NCI-H748 (cell line): ENCODE measurements at regions not wholly inside any gene's neighbourhood (a gene's known extent, or its start where the extent isn't known, plus 50 kb on each side); places are given as distances from the start of the nearest gene placed in this dataset.

ENCODE experiments used
- DNase-seq: peaks from one replicate; lab custom pipeline; 2025; ENCODE audit not compliant: unreplicated experiment; lab: John Stamatoyannopoulos, UW

DNA sequence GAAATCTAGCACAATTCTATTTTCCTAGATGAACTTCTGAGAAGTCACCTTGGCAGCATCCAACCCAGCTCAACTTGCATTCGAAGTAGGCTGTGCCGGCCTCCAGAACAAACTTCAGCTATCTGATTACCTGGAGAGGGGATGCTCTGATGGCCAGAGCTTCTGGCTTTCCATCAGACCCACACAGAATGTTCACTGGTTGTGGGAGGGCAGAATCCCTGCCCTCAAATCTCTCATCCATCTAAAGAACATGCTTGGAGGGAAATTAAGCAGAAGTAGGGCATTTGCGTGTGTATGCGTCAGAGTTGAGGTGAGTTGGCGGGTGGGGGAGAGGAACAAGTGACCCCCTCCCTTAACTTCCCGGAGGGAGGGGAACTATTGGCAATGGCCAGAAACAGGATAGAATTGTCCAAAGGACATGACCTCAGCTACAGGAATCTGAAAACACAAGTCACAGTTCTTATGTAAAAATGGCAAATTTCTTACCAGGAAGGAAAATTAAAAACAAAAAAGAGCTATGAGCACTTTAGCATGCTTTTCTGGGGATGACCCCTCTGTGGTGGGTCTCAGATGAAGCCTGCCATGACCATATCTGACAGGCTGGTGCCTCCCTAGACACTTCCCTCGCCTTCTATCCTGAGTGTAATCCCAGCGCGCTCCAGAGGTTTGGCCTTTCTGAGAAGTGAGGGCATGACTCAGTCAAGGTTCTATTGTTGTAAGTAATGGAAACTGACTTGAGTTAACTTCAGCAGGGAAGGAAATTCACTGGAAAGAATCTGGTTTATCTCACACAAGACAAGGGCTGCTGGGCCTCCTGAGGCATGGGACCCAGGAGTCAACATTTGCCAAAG is 278.8 kb downstream of the RPS24 start:
- DNase-seq: no peak

DNA sequence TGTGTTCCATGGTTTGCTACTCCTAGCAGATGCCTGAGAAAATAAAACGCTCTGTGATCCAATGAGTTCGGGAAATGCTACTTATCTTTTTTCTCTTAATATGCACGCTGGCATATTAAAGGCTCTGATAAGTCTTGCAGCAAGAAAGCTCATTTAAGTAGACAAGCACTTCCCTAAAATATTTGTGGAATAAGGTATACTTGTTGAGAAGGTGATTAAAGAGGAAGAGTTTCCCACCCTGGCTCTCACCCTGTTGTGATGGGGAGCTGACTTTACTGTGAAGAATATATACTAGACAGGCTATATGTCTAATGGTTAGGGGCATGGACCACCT is 279.4 kb downstream of the RPS24 start:
- no peak for DNase-seq

DNA sequence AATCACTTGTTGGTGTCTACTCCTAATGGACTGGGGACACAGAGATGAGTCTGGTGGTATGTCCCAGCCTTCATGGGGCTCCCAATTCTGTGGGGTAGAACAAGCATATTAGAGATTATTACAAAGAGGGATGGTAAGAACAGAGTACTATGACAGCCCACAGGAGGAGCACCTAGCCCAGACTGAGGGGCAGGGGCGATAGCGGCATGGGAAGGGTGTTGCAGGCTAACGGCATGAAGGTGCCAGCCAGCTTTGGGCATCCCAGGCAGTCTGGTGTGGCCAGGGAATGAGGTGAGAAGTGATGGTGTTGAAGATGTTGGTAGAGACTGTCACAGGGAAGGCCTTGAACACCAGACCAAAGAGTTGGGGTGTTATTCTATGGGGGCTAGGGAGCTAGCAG is 280.0 kb downstream of the RPS24 start:
- no peak for DNase-seq

DNA sequence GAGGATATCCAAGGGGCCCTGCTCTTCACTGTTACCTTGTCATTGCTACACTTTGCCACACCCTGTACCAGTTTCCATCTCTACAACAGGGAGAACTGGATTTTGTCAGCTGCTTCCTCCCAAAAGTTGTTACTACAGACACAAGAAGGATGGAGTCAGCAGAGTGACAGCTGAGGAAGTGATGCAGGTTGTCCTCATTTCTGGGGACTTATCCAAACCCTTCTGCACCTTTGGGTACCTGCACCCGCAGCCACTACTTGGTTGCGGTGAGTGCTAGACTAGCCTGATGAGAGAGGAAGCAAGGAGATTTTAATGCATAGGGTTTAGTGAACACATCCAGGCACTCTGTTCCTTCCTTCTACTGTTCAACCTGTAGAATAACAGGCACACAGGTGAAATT is 281.0 kb downstream of the RPS24 start:
- no peak for DNase-seq

- DNase-seq: no peak
These were observed 282.8 kb downstream of the RPS24 start for GRCh38 chr10:78316451-78316931.

GRCh38 chr10:78318305-78318704 is 284.6 kb downstream of the RPS24 start:
- no peak for DNase-seq

DNA sequence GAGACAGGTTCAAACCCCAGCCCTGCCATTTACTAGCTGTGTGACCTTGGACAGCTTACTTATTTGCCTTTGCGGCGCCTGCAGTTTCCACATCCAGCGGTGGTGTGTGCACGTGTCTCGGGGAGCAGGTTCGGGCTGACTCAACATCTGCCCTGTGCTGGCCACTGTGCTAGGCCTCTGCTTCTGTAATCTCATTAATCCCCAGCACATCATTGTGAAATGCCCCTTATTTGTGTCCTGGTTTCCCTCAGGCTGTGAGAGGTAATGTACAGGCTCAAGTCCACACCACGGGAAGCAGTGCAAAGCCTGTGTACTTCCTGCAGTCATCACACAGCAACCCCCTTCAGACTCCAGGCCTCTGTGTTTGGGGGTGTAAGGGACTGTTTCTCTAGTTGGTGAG is 285.7 kb downstream of the RPS24 start:
- DNase-seq: no peak

DNA sequence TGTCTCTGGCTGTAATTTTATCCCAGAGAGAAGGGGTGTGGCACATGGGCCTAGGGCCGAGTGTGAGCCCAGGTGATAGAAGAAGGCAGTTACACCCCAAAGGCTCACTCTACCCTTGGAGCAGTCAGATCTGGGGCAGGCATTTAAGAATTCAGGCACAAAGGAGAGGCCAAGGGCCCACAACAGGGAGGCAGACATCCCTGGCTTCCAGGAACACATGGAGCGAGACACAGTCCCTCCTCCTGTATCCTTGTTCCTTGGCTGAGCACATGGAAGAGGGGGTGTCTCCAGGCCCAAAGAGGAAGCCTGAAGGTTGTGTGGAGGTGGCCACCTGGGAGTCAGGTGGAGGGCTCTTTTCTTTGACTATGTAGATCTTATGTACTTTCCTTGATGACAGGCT is 286.2 kb downstream of the RPS24 start:
- no peak for DNase-seq

- DNase-seq: no peak
These were observed 286.8 kb downstream of the RPS24 start for GRCh38 chr10:78320506-78320905.

- DNase-seq: no peak
These were observed 287.3 kb downstream of the RPS24 start for GRCh38 chr10:78321000-78321399.

GRCh38 chr10:78321500-78321899 is 287.8 kb downstream of the RPS24 start:
- DNase-seq: no peak

- no peak for DNase-seq
These were observed 292.7 kb downstream of the RPS24 start for GRCh38 chr10:78326372-78326771.

GRCh38 chr10:78327778-78328591 is 294.3 kb downstream of the RPS24 start:
- DNase-seq: no peak

DNA sequence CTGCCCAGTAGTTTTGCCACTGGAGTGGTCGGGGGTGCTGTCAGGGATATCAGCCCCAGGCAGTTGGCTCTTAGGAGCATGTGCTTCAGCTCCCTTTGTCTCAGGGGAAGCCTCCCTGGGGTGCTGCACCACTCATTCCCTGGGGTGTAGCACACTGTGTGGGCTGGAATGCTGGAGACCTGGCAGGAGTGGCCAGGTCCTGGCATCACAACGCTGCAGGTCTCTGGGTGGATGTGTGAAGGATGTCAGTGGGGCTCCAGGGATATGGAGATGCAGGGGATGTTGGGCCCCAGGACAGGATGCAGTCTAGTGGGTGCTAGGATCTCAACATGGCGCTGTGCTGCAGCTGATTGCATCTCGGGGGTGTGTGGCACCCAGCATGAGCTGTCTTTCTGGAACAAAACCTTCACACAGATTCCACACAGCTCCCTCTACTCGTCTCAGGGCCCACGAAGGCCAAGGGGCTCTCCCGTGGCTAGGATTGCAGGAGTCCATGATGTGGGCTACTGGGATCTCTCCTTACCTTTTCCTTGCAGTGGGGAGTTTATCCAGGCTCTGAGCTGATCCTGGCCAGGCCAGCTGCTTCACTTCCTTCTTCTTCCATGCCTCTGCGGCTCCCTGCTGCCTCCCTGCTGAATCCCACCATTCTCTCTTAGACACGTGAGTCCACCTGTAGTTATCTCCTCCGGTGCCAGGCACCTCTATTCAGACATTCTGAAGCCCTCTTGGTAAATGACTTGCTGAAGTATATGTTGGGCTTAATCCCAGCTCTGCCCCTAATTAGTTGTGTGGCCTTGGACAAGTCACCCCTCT is 295.1 kb downstream of the RPS24 start:
- no peak for DNase-seq

DNA sequence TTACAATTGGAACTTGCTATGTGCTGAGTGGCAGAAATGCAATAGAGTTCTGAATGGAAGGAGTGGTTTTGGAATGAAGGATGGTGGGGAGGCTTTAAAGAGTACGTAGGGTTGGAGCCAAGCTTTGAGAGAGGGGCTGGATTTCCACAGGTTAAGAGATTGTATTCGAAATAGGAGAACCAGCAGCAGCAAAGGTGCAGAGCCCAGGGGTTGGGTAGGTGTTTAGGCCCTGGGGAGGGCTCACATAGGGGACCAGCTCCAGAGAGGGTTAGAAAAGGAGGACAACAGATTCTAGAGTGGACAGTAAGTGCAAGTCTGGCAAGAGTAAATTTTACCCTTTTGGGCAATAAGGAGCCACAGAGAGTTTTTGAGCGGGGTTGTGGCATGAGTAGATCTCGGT is 297.2 kb downstream of the RPS24 start:
- no peak for DNase-seq

- no peak for DNase-seq
These were observed 297.8 kb downstream of the RPS24 start for GRCh38 chr10:78331391-78331922.

- DNase-seq: no peak
These were observed 298.3 kb downstream of the RPS24 start for GRCh38 chr10:78332012-78332411.

- DNase-seq: no peak
These were observed 299.0 kb downstream of the RPS24 start for GRCh38 chr10:78332657-78333056.

- no peak for DNase-seq
These were observed 299.9 kb downstream of the RPS24 start for GRCh38 chr10:78333362-78334143.

DNA sequence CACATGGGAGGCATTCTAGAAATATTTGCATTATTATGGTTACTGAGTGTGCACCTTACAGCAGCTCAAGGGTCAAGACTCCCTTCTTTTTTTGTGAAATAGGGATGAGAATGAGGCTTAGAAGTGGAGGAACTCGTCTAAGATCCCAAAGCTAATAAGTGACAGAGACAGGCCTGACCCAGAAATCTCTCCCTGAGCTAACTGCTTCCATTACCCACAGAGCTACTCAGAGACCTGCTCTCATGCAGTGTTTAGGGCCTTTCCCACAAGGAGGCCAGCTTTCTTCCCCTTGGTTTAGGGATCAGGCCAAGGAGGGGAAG is 301.7 kb downstream of the RPS24 start:
- no peak for DNase-seq
